GM21576 (cell line): ENCODE measurements at regions not wholly inside any gene's neighbourhood (a gene's known extent, or its start where the extent isn't known, plus 50 kb on each side); places are given as distances from the start of the nearest gene placed in this dataset.

Experiments
- ATAC-seq: cut with Tn5 transposase; IDR thresholded peaks from one replicate; pipeline ENCODE4 v1.9.1; 2021; ENCODE audit warnings: mild to moderate bottlenecking, moderate library complexity; ENCODE audit not compliant: unreplicated experiment

- no peak for ATAC-seq
Measured at GRCh38 chr9:1201262-1201661, 151.1 kb downstream of the DMRT2 start.

- ATAC-seq, result no peak
Measured at GRCh38 chr9:1201901-1202300, 151.7 kb downstream of the DMRT2 start.

- ATAC-seq, result no peak
Measured at GRCh38 chr9:1202512-1203280, 152.5 kb downstream of the DMRT2 start.

- no peak for ATAC-seq
Measured at GRCh38 chr9:1207686-1208085, 157.5 kb downstream of the DMRT2 start.

GRCh38 chr9:1208157-1208556 lies 158.0 kb downstream of the DMRT2 start:
- no peak for ATAC-seq

DNA sequence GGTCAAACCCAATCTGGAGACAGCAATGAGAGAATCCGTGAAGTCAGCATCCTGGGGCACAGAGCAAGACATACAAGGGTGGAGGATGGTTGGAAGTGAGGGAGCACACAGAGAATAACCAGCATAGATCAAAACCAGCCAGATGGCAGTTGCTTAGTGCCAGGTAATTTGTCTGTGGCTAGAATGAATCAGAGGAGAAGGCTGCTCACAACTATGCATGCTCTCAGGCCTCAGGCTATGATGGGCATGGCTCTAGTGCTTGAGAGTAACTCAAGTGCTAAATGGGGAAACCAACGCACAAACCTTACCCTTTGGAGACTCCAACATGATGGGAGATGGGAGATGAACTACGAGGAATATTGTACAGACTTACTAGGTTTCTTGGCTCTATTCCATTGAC lies 160.8 kb downstream of the DMRT2 start:
- ATAC-seq, result no peak

GRCh38 chr9:1216532-1216931 lies 166.4 kb downstream of the DMRT2 start:
- ATAC-seq, result no peak

DNA sequence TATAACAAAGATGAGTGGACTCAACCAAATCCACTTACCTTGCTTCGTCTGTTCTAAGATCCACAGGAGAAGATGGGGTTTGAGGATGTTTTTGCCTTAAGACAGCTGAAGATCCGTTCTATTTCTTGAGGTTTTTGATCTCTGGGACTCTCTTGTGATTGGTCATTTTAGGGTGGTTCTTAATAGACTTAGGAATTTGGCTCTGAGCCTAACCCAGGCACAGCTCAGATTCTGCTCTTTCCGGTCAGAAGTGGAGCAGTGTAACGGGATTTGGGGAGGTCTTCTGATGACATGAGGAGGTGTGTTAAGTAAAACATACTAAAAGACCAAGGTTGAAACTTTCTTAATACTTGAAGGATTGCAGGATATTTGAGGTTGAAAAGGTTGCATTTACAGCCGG lies 166.9 kb downstream of the DMRT2 start:
- no peak for ATAC-seq

GRCh38 chr9:1219284-1219683 lies 169.1 kb downstream of the DMRT2 start:
- ATAC-seq, result no peak

DNA sequence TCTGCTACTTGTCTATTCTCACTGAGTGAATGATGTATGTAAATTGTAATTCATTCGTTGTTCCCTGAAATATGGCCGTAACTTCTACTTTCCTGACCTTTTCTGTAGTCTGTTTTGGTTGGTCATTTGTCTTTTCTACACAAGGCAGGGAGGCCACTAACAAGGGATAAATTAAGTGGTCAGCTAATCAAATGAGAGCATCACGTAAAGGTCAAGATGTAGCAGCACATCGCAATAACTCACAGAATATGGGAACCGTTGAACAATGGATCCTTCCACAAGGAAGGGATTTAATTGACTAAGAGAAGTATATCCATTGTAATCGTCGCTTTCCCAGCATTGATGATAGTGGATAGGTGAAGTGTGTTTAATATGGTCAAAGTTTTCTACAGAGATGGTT lies 171.1 kb downstream of the DMRT2 start:
- no peak for ATAC-seq

DNA sequence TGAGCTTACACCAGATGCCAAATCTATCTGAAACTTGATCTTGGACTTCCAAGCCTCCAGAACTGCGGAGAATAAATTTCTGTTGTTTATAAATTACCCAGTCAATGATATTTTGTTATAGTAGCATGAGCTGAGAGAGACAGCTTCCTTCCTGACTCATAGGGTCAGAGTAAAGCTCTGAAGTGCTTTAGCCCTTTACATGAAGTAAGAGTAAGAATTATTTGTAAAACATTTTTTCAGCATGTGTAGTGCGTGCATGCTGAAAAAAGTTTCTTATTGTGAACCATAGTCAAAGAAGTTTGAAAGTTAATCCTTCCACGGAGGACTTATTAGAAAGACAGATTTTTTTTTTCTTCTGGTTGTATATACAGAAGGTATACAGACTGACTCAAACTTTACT lies 172.4 kb downstream of the DMRT2 start:
- no peak for ATAC-seq

DNA sequence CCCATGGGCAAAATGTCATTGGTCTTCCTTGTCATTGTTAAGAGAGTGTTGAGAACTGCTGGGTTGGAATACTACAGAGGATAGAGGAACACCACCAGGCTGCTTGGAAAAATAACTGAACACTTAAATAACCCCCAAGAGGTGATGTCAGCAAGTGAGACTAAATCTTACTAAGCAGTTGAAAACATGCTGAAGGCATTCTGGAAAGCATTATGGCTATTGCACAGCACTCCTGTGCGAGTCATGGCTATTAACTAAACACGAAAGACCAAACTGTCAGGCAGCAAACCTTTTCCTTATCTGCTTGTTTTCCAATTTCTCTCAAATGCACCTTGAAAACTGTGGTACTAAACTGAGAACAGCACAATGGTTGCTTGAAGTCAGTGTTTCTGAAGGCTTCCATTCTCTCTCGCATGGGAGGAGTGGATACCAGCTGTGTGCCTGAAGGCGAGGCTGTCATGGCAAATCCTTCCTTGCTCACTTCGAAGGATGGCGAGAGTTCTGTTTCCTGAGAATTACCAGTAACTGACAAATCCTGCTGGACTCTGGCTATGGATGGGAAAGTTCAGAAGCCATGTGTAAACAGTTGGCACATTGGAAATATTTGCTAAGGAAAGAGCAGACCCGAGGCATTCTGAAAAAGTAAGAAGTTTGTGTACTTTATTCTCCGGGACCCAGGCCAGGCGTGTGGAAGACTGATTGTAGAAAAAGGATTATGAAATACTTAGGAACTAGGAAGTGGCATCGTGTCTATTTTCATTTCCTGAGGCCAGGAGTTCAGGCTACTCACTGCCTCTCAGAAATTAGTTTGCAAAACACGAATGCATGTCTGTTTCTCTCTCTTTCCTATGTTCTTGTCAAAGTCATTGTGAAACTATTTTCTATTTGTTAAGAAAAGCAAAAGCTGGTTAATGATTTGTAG lies 182.1 kb downstream of the DMRT2 start:
- no peak for ATAC-seq

- ATAC-seq, result no peak
Measured at GRCh38 chr9:1233568-1233967, 183.4 kb downstream of the DMRT2 start.

GRCh38 chr9:1235650-1236049 lies 185.5 kb downstream of the DMRT2 start:
- no peak for ATAC-seq

DNA sequence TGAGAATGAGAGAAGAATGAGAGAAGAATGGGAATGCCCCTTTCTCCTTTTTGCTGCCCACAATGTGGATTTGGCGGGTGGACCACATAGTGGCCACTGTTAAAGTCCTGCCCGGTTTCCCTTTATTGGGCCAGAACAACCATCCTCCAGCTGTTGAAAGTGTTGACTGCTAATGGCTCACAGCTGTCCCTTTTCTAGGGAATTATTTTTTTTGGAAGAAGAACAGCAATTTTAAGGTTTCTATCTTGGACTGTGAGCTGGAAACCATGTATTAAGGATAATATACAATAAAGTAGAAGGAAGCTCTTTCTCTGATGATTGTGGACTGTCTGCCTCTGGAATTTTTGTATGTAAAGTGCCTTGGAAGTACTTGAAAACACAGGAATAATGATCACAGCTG lies 185.9 kb downstream of the DMRT2 start:
- no peak for ATAC-seq

- ATAC-seq, result no peak
Measured at GRCh38 chr9:1238407-1238806, 188.2 kb downstream of the DMRT2 start.

GRCh38 chr9:1248743-1249142 lies 198.6 kb downstream of the DMRT2 start:
- no peak for ATAC-seq

- no peak for ATAC-seq
Measured at GRCh38 chr9:1253064-1253979, 203.2 kb downstream of the DMRT2 start.

- no peak for ATAC-seq
Measured at GRCh38 chr9:1254071-1254470, 203.9 kb downstream of the DMRT2 start.

- no peak for ATAC-seq
Measured at GRCh38 chr9:1256178-1256577, 206.0 kb downstream of the DMRT2 start.

GRCh38 chr9:1261266-1261665 lies 211.1 kb downstream of the DMRT2 start:
- ATAC-seq, result no peak
